ENCODE measurements at regions not wholly inside any gene's neighbourhood (a gene's known extent, or its start where the extent isn't known, plus 50 kb on each side); places are given as distances from the start of the nearest gene placed in this dataset.

GRCh38 chr7:49322476-49322875 is 398.1 kb downstream of the CDC14C start:
- Histone ChIP-seq H3K4ac (ENCODE audit: low read depth, low read length) (no peak overlapping the region), H4K8ac (ENCODE audit: low read depth, low read length) (no peak overlapping the region), H2BK5ac (ENCODE audit: low read length) (no peak overlapping the region), H3K4me2 (ENCODE audit: low read length) (no peak overlapping the region), H2BK15ac (replicated peaks; ENCODE audit: low read depth) (no peak overlapping the region), H3K56ac (ENCODE audit: low read length) (no peak overlapping the region), H3K23ac (ENCODE audit: low read length) (no peak overlapping the region), H3K27ac (ENCODE audit: low read depth, low read length) (no peak overlapping the region), H3K36me3 (ENCODE audit: control insufficient read depth, insufficient read depth, low read length) (no peaks in the 10 kb centered on the region), H3K4me3 (ENCODE audit: low read length) (no peak overlapping the region), H3K18ac (ENCODE audit: low read length) (no peak overlapping the region), H3K4me1 (ENCODE audit: control insufficient read depth, low read depth, low read length) (no peaks in the 10 kb centered on the region), H3K27me3 (ENCODE audit: insufficient read depth, low read length, poor library complexity) (no peaks in the 10 kb centered on the region), H4K5ac (ENCODE audit: low read length) (no peak overlapping the region), H3K9ac (ENCODE audit: low read length) (no peak overlapping the region), H2BK120ac (ENCODE audit: low read depth, low read length) (no peak overlapping the region), H3K79me1 (ENCODE audit: low read length) (no peaks in the 10 kb centered on the region), H2AK5ac (ENCODE audit: low read length) (no peak overlapping the region), H3K79me2 (ENCODE audit: control insufficient read depth, insufficient read depth, low read length) (no peaks in the 10 kb centered on the region)
- DNase-seq = no peak

- DNase-seq = peak; percentile 56
- Histone ChIP-seq H4K5ac (ENCODE audit: low read length) (no peak overlapping the region), H3K79me2 (ENCODE audit: control insufficient read depth, insufficient read depth, low read length) (no peaks in the 10 kb centered on the region), H2BK5ac (ENCODE audit: low read length) (no peak overlapping the region), H2BK120ac (ENCODE audit: low read depth, low read length) (no peak overlapping the region), H3K4me1 (ENCODE audit: control insufficient read depth, low read depth, low read length) (no peaks in the 10 kb centered on the region), H3K18ac (ENCODE audit: low read length) (no peak overlapping the region), H3K27me3 (ENCODE audit: insufficient read depth, low read length, poor library complexity) (no peaks in the 10 kb centered on the region), H2BK15ac (replicated peaks; ENCODE audit: low read depth) (no peak overlapping the region), H3K56ac (ENCODE audit: low read length) (no peak overlapping the region), H4K8ac (ENCODE audit: low read depth, low read length) (no peak overlapping the region), H3K36me3 (ENCODE audit: control insufficient read depth, insufficient read depth, low read length) (no peaks in the 10 kb centered on the region), H3K4ac (ENCODE audit: low read depth, low read length) (no peak overlapping the region), H3K27ac (ENCODE audit: low read depth, low read length) (no peak overlapping the region), H3K79me1 (ENCODE audit: low read length) (no peaks in the 10 kb centered on the region), H3K4me3 (ENCODE audit: low read length) (no peak overlapping the region), H2AK5ac (ENCODE audit: low read length) (no peak overlapping the region), H3K23ac (ENCODE audit: low read length) (no peak overlapping the region), H3K9ac (ENCODE audit: low read length) (no peak overlapping the region), H3K4me2 (ENCODE audit: low read length) (no peak overlapping the region)
- WGBS (ENCODE audit: extremely low coverage, insufficient coverage, low lambda C conversion rate) = no CpG with 5 or more reads among the region's 3 CpGs
Observed at GRCh38 chr7:49324040-49324439, 399.7 kb downstream of the CDC14C start.

GRCh38 chr7:49324707-49325106 is 400.4 kb downstream of the CDC14C start:
- no CpG with 5 or more reads among the region's 1 CpG for WGBS (ENCODE audit: extremely low coverage, insufficient coverage, low lambda C conversion rate)
- Histone ChIP-seq H3K4ac (ENCODE audit: low read depth, low read length) (no peak overlapping the region), H4K5ac (ENCODE audit: low read length) (no peak overlapping the region), H3K4me2 (ENCODE audit: low read length) (no peak overlapping the region), H3K79me1 (ENCODE audit: low read length) (no peaks in the 10 kb centered on the region), H3K27me3 (ENCODE audit: insufficient read depth, low read length, poor library complexity) (no peaks in the 10 kb centered on the region), H3K18ac (ENCODE audit: low read length) (no peak overlapping the region), H2BK15ac (replicated peaks; ENCODE audit: low read depth) (no peak overlapping the region), H3K4me3 (ENCODE audit: low read length) (no peak overlapping the region), H3K9ac (ENCODE audit: low read length) (no peak overlapping the region), H3K23ac (ENCODE audit: low read length) (no peak overlapping the region), H3K56ac (ENCODE audit: low read length) (no peak overlapping the region), H2BK120ac (ENCODE audit: low read depth, low read length) (no peak overlapping the region), H3K79me2 (ENCODE audit: control insufficient read depth, insufficient read depth, low read length) (no peaks in the 10 kb centered on the region), H3K36me3 (ENCODE audit: control insufficient read depth, insufficient read depth, low read length) (no peaks in the 10 kb centered on the region), H3K27ac (ENCODE audit: low read depth, low read length) (no peak overlapping the region), H4K8ac (ENCODE audit: low read depth, low read length) (no peak overlapping the region), H2AK5ac (ENCODE audit: low read length) (no peak overlapping the region), H3K4me1 (ENCODE audit: control insufficient read depth, low read depth, low read length) (no peaks in the 10 kb centered on the region), H2BK5ac (ENCODE audit: low read length) (no peak overlapping the region)
- DNase-seq = peak; percentile 33

- DNase-seq = no peak
- no peak overlapping the region for H2BK120ac ChIP-seq (ENCODE audit: low read depth, low read length)
- H3K9ac ChIP-seq (ENCODE audit: low read length) = no peak overlapping the region
- H3K4me3 ChIP-seq (ENCODE audit: low read length) = no peak overlapping the region
- H3K4me2 ChIP-seq (ENCODE audit: low read length) = no peak overlapping the region
- no peak overlapping the region for H3K27ac ChIP-seq (ENCODE audit: low read depth, low read length)
- no peak overlapping the region for H3K4ac ChIP-seq (ENCODE audit: low read depth, low read length)
- no peak overlapping the region for H4K5ac ChIP-seq (ENCODE audit: low read length)
- H3K79me1 ChIP-seq (ENCODE audit: low read length) = no peaks in the 10 kb centered on the region
- no peak overlapping the region for H3K18ac ChIP-seq (ENCODE audit: low read length)
- no peaks in the 10 kb centered on the region for H3K27me3 ChIP-seq (ENCODE audit: insufficient read depth, low read length, poor library complexity)
- no peaks in the 10 kb centered on the region for H3K4me1 ChIP-seq (ENCODE audit: control insufficient read depth, low read depth, low read length)
- no CpG with 5 or more reads among the region's 4 CpGs for WGBS (ENCODE audit: extremely low coverage, insufficient coverage, low lambda C conversion rate)
- no peak overlapping the region for H3K56ac ChIP-seq (ENCODE audit: low read length)
- H3K23ac ChIP-seq (ENCODE audit: low read length) = no peak overlapping the region
- no peak overlapping the region for H2BK15ac ChIP-seq (replicated peaks; ENCODE audit: low read depth)
- H2BK5ac ChIP-seq (ENCODE audit: low read length) = no peak overlapping the region
- H2AK5ac ChIP-seq (ENCODE audit: low read length) = no peak overlapping the region
- no peaks in the 10 kb centered on the region for H3K79me2 ChIP-seq (ENCODE audit: control insufficient read depth, insufficient read depth, low read length)
- H4K8ac ChIP-seq (ENCODE audit: low read depth, low read length) = no peak overlapping the region
- no peaks in the 10 kb centered on the region for H3K36me3 ChIP-seq (ENCODE audit: control insufficient read depth, insufficient read depth, low read length)
Observed at GRCh38 chr7:49325571-49325970, 401.2 kb downstream of the CDC14C start.

GRCh38 chr7:49327155-49327554 is 402.8 kb downstream of the CDC14C start:
- Histone ChIP-seq H4K8ac (ENCODE audit: low read depth, low read length) (no peak overlapping the region), H3K4me1 (ENCODE audit: control insufficient read depth, low read depth, low read length) (no peaks in the 10 kb centered on the region), H3K56ac (ENCODE audit: low read length) (no peak overlapping the region), H3K79me2 (ENCODE audit: control insufficient read depth, insufficient read depth, low read length) (no peaks in the 10 kb centered on the region), H3K27ac (ENCODE audit: low read depth, low read length) (no peak overlapping the region), H3K18ac (ENCODE audit: low read length) (no peak overlapping the region), H3K27me3 (ENCODE audit: insufficient read depth, low read length, poor library complexity) (no peaks in the 10 kb centered on the region), H3K4me3 (ENCODE audit: low read length) (no peak overlapping the region), H2AK5ac (ENCODE audit: low read length) (no peak overlapping the region), H3K36me3 (ENCODE audit: control insufficient read depth, insufficient read depth, low read length) (no peaks in the 10 kb centered on the region), H2BK120ac (ENCODE audit: low read depth, low read length) (no peak overlapping the region), H3K23ac (ENCODE audit: low read length) (no peak overlapping the region), H2BK5ac (ENCODE audit: low read length) (no peak overlapping the region), H4K5ac (ENCODE audit: low read length) (no peak overlapping the region), H3K4ac (ENCODE audit: low read depth, low read length) (no peak overlapping the region), H3K79me1 (ENCODE audit: low read length) (no peaks in the 10 kb centered on the region), H3K9ac (ENCODE audit: low read length) (no peak overlapping the region), H2BK15ac (replicated peaks; ENCODE audit: low read depth) (no peak overlapping the region), H3K4me2 (ENCODE audit: low read length) (no peak overlapping the region)
- WGBS (ENCODE audit: extremely low coverage, insufficient coverage, low lambda C conversion rate) = no CpG with 5 or more reads among the region's 8 CpGs
- no peak for DNase-seq

GRCh38 chr7:49333180-49333881 is 409.0 kb downstream of the CDC14C start:
- Histone ChIP-seq H2BK15ac (replicated peaks; ENCODE audit: low read depth) (no peak overlapping the region), H3K56ac (ENCODE audit: low read length) (no peak overlapping the region), H3K4me1 (ENCODE audit: control insufficient read depth, low read depth, low read length) (no peaks in the 10 kb centered on the region), H4K8ac (ENCODE audit: low read depth, low read length) (no peak overlapping the region), H3K27ac (ENCODE audit: low read depth, low read length) (no peak overlapping the region), H3K36me3 (ENCODE audit: control insufficient read depth, insufficient read depth, low read length) (no peaks in the 10 kb centered on the region), H2BK120ac (ENCODE audit: low read depth, low read length) (no peak overlapping the region), H3K18ac (ENCODE audit: low read length) (no peak overlapping the region), H3K79me1 (ENCODE audit: low read length) (no peaks in the 10 kb centered on the region), H3K9ac (ENCODE audit: low read length) (no peak overlapping the region), H3K4me3 (ENCODE audit: low read length) (no peak overlapping the region), H3K4ac (ENCODE audit: low read depth, low read length) (no peak overlapping the region), H2AK5ac (ENCODE audit: low read length) (no peak overlapping the region), H3K23ac (ENCODE audit: low read length) (no peak overlapping the region), H3K4me2 (ENCODE audit: low read length) (no peak overlapping the region), H4K5ac (ENCODE audit: low read length) (no peak overlapping the region), H2BK5ac (ENCODE audit: low read length) (no peak overlapping the region), H3K27me3 (ENCODE audit: insufficient read depth, low read length, poor library complexity) (no peaks in the 10 kb centered on the region), H3K79me2 (ENCODE audit: control insufficient read depth, insufficient read depth, low read length) (no peaks in the 10 kb centered on the region)
- DNase-seq = no peak
- no CpG with 5 or more reads among the region's 4 CpGs for WGBS (ENCODE audit: extremely low coverage, insufficient coverage, low lambda C conversion rate)

All from mesendoderm (in vitro differentiated cells).